H1 (cell line): ENCODE measurements at regions not wholly inside any gene's neighbourhood (a gene's known extent, or its start where the extent isn't known, plus 50 kb on each side); places are given as distances from the start of the nearest gene placed in this dataset.

Source experiments
- KDM1A ChIP-seq: fragments of 200-600, 300-600 bp; sonication (generic); IDR thresholded peaks from 2 replicates; pipeline ENCODE4 v1.7.1; 2016; ENCODE audit warnings: mild to moderate bottlenecking, low read length, borderline replicate concordance
- RAD21 ChIP-seq, 2 experiments: IDR thresholded peaks in 1 of 2; conservative IDR thresholded peaks in 1 of 2; 2 replicates each; pipeline ENCODE4 v1.6.1; 2011; ENCODE audit warnings: low read depth in 2 of 2, low read length in 2 of 2, improper control_type of control experiment in 1 of 2, inconsistent platforms in 1 of 2, mild to moderate bottlenecking in 1 of 2, moderate library complexity in 1 of 2
- SP1 ChIP-seq: IDR thresholded peaks from 2 replicates; pipeline ENCODE4 v1.6.1; 2011; ENCODE audit warnings: low read depth, low read length
- TBP ChIP-seq: IDR thresholded peaks from 2 replicates; pipeline ENCODE4 v1.6.1; 2011; ENCODE audit warnings: low read depth, low read length, improper control_type of control experiment

GRCh38 chr6:4351520-4352321 lies 216.3 kb upstream of the ECI2 start (continued):
- TF ChIP-seq TBP, result no peak
- no peak for TF ChIP-seq SP1
- TF ChIP-seq KDM1A, result no peak
- TF ChIP-seq RAD21 (IDR thresholded peaks at IDR 0.05 in 1 of 2, conservative IDR thresholded peaks at IDR 0.05 in 1 of 2; ENCODE audit: low read depth in 2 of 2, low read length in 2 of 2), result no peak
- TF ChIP-seq, all 59 proteins: peak for 0
